ENCODE measurements at regions not wholly inside any gene's neighbourhood (a gene's known extent, or its start where the extent isn't known, plus 50 kb on each side); places are given as distances from the start of the nearest gene placed in this dataset.
A peak's percentile ranks its signal among the peaks of the same experiment; 100 is the strongest.
"Not testable (repeated sequence)": the region's sequence is repeated elsewhere in the genome, so short reads cannot be mapped to it uniquely, and the experiment has no call there.

GRCh38 chr15:23225756-23226729 lies 89.4 kb upstream of the GOLGA6L1 start:
- H3K27me3 ChIP-seq (replicated peaks; ENCODE audit: insufficient read depth); ATAC-seq (ENCODE audit: insufficient number of reproducible peaks, low FRiP score, low read depth); H3K27ac ChIP-seq; H3K4me1 ChIP-seq (ENCODE audit: control insufficient read depth in 1 of 2, low read depth in 2 of 2); H3K36me3 ChIP-seq; DNase-seq (ENCODE audit: low spot score); H3K9me3 ChIP-seq: not testable (repeated sequence)
- H3K4me3 ChIP-seq: peak overlapping the region; percentile 36

- not testable (repeated sequence) for H3K27me3 ChIP-seq (replicated peaks; ENCODE audit: insufficient read depth); H3K36me3 ChIP-seq; H3K27ac ChIP-seq; ATAC-seq (ENCODE audit: insufficient number of reproducible peaks, low FRiP score, low read depth); H3K4me3 ChIP-seq; DNase-seq (ENCODE audit: low spot score); H3K9me3 ChIP-seq; H3K4me1 ChIP-seq (ENCODE audit: control insufficient read depth in 1 of 2, low read depth in 2 of 2)
These were observed 72.8 kb upstream of the GOLGA6L1 start for GRCh38 chr15:23209452-23209851.

- not testable (repeated sequence) for H3K36me3 ChIP-seq; H3K27me3 ChIP-seq (replicated peaks; ENCODE audit: insufficient read depth); H3K4me1 ChIP-seq (ENCODE audit: control insufficient read depth in 1 of 2, low read depth in 2 of 2); H3K9me3 ChIP-seq; H3K4me3 ChIP-seq; ATAC-seq (ENCODE audit: insufficient number of reproducible peaks, low FRiP score, low read depth); DNase-seq (ENCODE audit: low spot score); H3K27ac ChIP-seq
These were observed 63.3 kb upstream of the GOLGA6L1 start for GRCh38 chr15:23199811-23200465.

DNA sequence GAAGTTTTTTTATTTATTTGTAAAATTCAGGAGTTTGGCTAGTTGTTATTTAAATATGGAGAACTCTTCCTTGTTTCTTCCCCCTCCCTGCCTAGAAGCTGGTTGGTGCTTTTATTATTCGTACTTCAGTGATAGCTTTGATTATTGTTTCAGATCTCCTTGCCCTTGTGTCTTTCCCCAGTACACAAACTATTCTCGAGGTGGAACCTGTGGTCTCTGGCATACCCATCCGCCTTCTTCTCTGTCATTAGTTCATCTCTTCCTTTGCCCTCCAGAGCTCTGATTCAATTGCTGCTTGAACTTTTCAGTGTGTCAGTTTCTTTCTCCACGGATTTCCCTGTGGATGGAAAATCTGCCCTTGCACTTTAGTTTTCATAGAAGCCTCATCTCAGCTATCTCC lies 61.8 kb upstream of the GOLGA6L1 start:
- not testable (repeated sequence) for H3K4me3 ChIP-seq; H3K27me3 ChIP-seq (replicated peaks; ENCODE audit: insufficient read depth); H3K36me3 ChIP-seq; DNase-seq (ENCODE audit: low spot score); ATAC-seq (ENCODE audit: insufficient number of reproducible peaks, low FRiP score, low read depth); H3K9me3 ChIP-seq; H3K27ac ChIP-seq; H3K4me1 ChIP-seq (ENCODE audit: control insufficient read depth in 1 of 2, low read depth in 2 of 2)

DNA sequence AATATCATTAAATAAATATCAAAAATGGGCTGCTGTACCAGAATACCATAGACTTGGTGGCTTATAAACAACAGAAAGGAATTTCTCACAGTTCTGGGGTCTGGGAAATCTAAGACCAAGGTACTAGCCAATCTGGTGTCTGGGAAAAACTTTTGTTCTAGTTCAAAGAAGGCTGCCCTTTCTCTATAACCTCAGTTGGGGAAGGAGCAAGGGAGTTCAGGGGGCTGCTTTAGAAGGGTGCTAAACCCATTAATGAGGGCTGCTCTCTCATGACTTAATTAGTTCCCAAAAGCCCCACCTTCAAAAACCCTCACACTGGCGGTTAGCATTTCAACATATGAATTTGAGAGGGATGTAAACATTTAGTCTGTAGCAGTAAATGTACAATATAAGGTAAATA lies 55.7 kb upstream of the GOLGA6L1 start:
- ATAC-seq (ENCODE audit: insufficient number of reproducible peaks, low FRiP score, low read depth); H3K27ac ChIP-seq; H3K4me1 ChIP-seq (ENCODE audit: control insufficient read depth in 1 of 2, low read depth in 2 of 2); H3K4me3 ChIP-seq; H3K27me3 ChIP-seq (replicated peaks; ENCODE audit: insufficient read depth); H3K36me3 ChIP-seq; DNase-seq (ENCODE audit: low spot score); H3K9me3 ChIP-seq: not testable (repeated sequence)

Measured in thoracic aorta (tissue), 2 donors.